IMR-90 (cell line): ENCODE measurements at regions not wholly inside any gene's neighbourhood (a gene's known extent, or its start where the extent isn't known, plus 50 kb on each side); places are given as distances from the start of the nearest gene placed in this dataset.

ENCODE experiments used
- ATAC-seq: fragments of 200-7000 bp; cut with Tn5 transposase; 2 replicates; pipeline ENCODE4 v1.9.1; 2020; ENCODE audit warnings: low read depth, mild to moderate bottlenecking, moderate library complexity
- BruUV-seq: library from RNA; stranded (reverse); fragments of 400-500 nt; replicated peaks from 2 replicates; lab custom pipeline; 2021; lab: Mats Ljungman, UMichigan
- CTCF ChIA-PET: fragments of 300-600 bp; formaldehyde crosslinking; extraction: SDS; loops from one replicate; lab custom pipeline; 2021; ENCODE audit warnings: antibody characterized with exemption; lab: Yijun Ruan, JAX
- POLR2A ChIA-PET: fragments of 300-600 bp; sonication (Branson Sonifier 250); formaldehyde crosslinking; loops from one replicate; lab custom pipeline; 2022; ENCODE audit warnings: antibody characterized with exemption; ENCODE audit not compliant: unreplicated experiment; lab: Charles Lee
- DNase-seq: peaks from one replicate; pipeline ENCODE4 v3.0.0; 2013
- H2AFZ ChIP-seq: replicated peaks from 2 replicates; pipeline ENCODE3; 2013; ENCODE audit warnings: low read length, mild to moderate bottlenecking; ENCODE audit not compliant: poor library complexity
- H2AK5ac ChIP-seq: 2 replicates; pipeline ENCODE4 v1.6.1; 2013; ENCODE audit warnings: low read depth, low read length, inconsistent platforms
- H2AK9ac ChIP-seq: replicated peaks from 2 replicates; pipeline ENCODE3; 2013; ENCODE audit warnings: mild to moderate bottlenecking, low read depth, low read length, moderate library complexity; ENCODE audit not compliant: poor library complexity
- H2BK120ac ChIP-seq: 2 replicates; pipeline ENCODE4 v1.6.1; 2013; ENCODE audit warnings: low read depth, low read length, inconsistent platforms
- H2BK15ac ChIP-seq: 3 replicates; pipeline ENCODE4 v1.6.1; 2013; ENCODE audit warnings: low read depth, low read length, inconsistent platforms
- H2BK20ac ChIP-seq: 2 replicates; pipeline ENCODE4 v1.6.1; 2013; ENCODE audit warnings: low read depth, mild to moderate bottlenecking, inconsistent platforms, low read length, moderate library complexity
- H2BK5ac ChIP-seq: 2 replicates; pipeline ENCODE4 v1.6.1; 2013; ENCODE audit warnings: mild to moderate bottlenecking, low read depth, low read length, inconsistent platforms; ENCODE audit not compliant: poor library complexity, severe bottlenecking
- H3K14ac ChIP-seq: replicated peaks from 2 replicates; pipeline ENCODE4 v1.6.1; 2013; ENCODE audit warnings: low read depth, low read length, inconsistent platforms
- H3K18ac ChIP-seq: 2 replicates; pipeline ENCODE4 v1.6.1; 2013; ENCODE audit warnings: low read depth, low read length, control low read depth
- H3K23ac ChIP-seq: 2 replicates; pipeline ENCODE4 v1.6.1; 2013; ENCODE audit warnings: low read depth, low read length, inconsistent platforms
- H3K27ac ChIP-seq: 2 replicates; pipeline ENCODE4 v1.5.1; 2013; ENCODE audit warnings: mild to moderate bottlenecking, control low read depth, low read length; ENCODE audit not compliant: insufficient read depth
- H3K27me3 ChIP-seq: 2 replicates; pipeline ENCODE4 v1.6.1; 2013; ENCODE audit warnings: low read length; ENCODE audit not compliant: control insufficient read depth, insufficient read depth
- H3K36me3 ChIP-seq: 2 replicates; pipeline ENCODE4 v1.6.1; 2013; ENCODE audit warnings: low read length, mixed read lengths; ENCODE audit not compliant: control insufficient read depth, insufficient read depth
- H3K4ac ChIP-seq: 2 replicates; pipeline ENCODE4 v1.6.1; 2013; ENCODE audit warnings: low read depth, low read length, inconsistent platforms
- H3K4me1 ChIP-seq: 2 replicates; pipeline ENCODE4 v1.6.1; 2013; ENCODE audit warnings: low read length, mixed read lengths; ENCODE audit not compliant: control insufficient read depth, insufficient read depth
- H3K4me2 ChIP-seq: 2 replicates; pipeline ENCODE4 v1.6.1; 2013; ENCODE audit warnings: low read depth, mild to moderate bottlenecking, control low read depth, low read length, moderate library complexity
- H3K4me3 ChIP-seq: 2 replicates; pipeline ENCODE4 v1.5.1; 2013; ENCODE audit warnings: low read depth, mild to moderate bottlenecking, control low read depth, low read length, moderate library complexity; ENCODE audit not compliant: insufficient read depth
- H3K56ac ChIP-seq: 2 replicates; pipeline ENCODE4 v1.6.1; 2013; ENCODE audit warnings: low read length, inconsistent platforms; ENCODE audit not compliant: insufficient read depth; ENCODE audit errors: extremely low read depth
- H3K79me1 ChIP-seq, 2 experiments: 2 replicates each; pipeline ENCODE4 v1.6.1; 2013; ENCODE audit warnings: low read length in 2 of 2, inconsistent platforms in 1 of 2, low read depth in 1 of 2
- H3K9ac ChIP-seq: 2 replicates; pipeline ENCODE4 v1.6.1; 2013; ENCODE audit warnings: low read depth, low read length, control low read depth
- H3K9me1 ChIP-seq: 2 replicates; pipeline ENCODE4 v1.6.1; 2013; ENCODE audit warnings: low read length, inconsistent platforms; ENCODE audit not compliant: insufficient read depth
- H3K9me3 ChIP-seq: 2 replicates; pipeline ENCODE4 v1.6.1; 2013; ENCODE audit warnings: low read length; ENCODE audit not compliant: control insufficient read depth, insufficient read depth
- H4K20me1 ChIP-seq: 2 replicates; pipeline ENCODE4 v1.6.1; 2013; ENCODE audit warnings: low read length, inconsistent platforms; ENCODE audit not compliant: insufficient read depth
- H4K5ac ChIP-seq: 2 replicates; pipeline ENCODE4 v1.6.1; 2013; ENCODE audit warnings: mild to moderate bottlenecking, low read depth, low read length, control low read depth
- H4K8ac ChIP-seq, 2 experiments: 2 replicates each; pipeline ENCODE4 v1.6.1; 2013; ENCODE audit warnings: low read depth in 2 of 2, low read length in 2 of 2, control low read depth in 1 of 2, inconsistent platforms in 1 of 2
- H4K91ac ChIP-seq: 2 replicates; pipeline ENCODE4 v1.6.1; 2013; ENCODE audit warnings: low read depth, low read length, inconsistent platforms; ENCODE audit not compliant: insufficient read depth
- CEBPB ChIP-seq: IDR thresholded peaks from 2 replicates; pipeline ENCODE4 v1.6.1; 2012; ENCODE audit warnings: low read depth, low read length, improper control_type of control experiment
- CTCF ChIP-seq: conservative IDR thresholded peaks from 2 replicates; pipeline ENCODE4 v1.5.1; 2012; ENCODE audit warnings: mild to moderate bottlenecking, low read depth, low read length, improper control_type of control experiment
- FOS ChIP-seq: fragments of 150-350 bp; IDR thresholded peaks from 2 replicates; pipeline ENCODE4 v1.6.1; 2016; ENCODE audit warnings: low read depth, low read length
- POLR2A ChIP-seq: IDR thresholded peaks from 2 replicates; pipeline ENCODE4 v1.6.1; 2012; ENCODE audit warnings: mild to moderate bottlenecking, low read depth, low read length
- RAD21 ChIP-seq: IDR thresholded peaks from 2 replicates; pipeline ENCODE4 v1.6.1; 2012; ENCODE audit warnings: low read length, improper control_type of control experiment
- RCOR1 ChIP-seq: IDR thresholded peaks from 2 replicates; pipeline ENCODE4 v1.6.1; 2012; ENCODE audit warnings: mild to moderate bottlenecking, low read length, improper control_type of control experiment; ENCODE audit not compliant: insufficient replicate concordance
- RFX5 ChIP-seq: IDR thresholded peaks from 2 replicates; pipeline ENCODE4 v1.8.0; 2012; ENCODE audit warnings: low read depth, mild to moderate bottlenecking, low read length, moderate library complexity
- WGBS, 2 experiments: methylation state at CpG; one replicate each; pipeline versions ENCODE4 v1.1.5 to v1.1.7; 2013; ENCODE audit warnings: missing lambda C conversion rate in 2 of 2; ENCODE audit not compliant: insufficient read length in 1 of 2; ENCODE audit errors: extremely low coverage in 2 of 2; 5-methylcytosine and 5-hydroxymethylcytosine counted together
- dilution Hi-C: fragments of 300-500 bp; cut with HindIII; formaldehyde crosslinking; loops from one replicate; pipeline ENCODE4 v1.14.3; 2018; ENCODE audit warnings: low sequenced_read_pairs; ENCODE audit not compliant: unreplicated experiment
- in situ Hi-C: fragments of 300-500 bp; cut with MboI; formaldehyde crosslinking; loops from 3 replicates; pipeline ENCODE4 v1.14.3; 2019; ENCODE audit warnings: low sequenced_read_pairs, inconsistent platforms, mixed read lengths
- intact Hi-C: fragments of 100-400 bp; cut with micrococcal nuclease; formaldehyde crosslinking; loops from 2 replicates; pipeline ENCODE4 v1.10.0; 2022

DNA sequence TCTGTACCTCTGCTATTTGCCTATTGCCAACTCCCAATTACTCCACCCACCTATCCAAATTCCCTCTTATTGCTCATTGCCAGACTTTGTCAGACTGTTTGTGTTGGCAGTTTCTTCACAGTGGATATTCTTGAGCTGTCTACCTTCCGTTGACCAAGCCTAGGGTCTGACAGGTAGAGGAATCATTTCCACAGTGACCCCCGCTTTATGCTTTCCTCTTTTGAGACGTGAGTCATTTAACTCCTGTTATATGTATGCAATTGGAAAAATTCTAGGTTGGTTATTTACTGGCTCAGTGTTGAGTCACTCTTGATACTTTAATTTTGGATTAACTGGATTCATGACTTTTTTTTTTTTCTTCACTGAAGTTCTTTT lies 187.7 kb downstream of the IRS1 start:
- Histone ChIP-seq H3K4me1 (peaks cover 10% of the 10 kb centered on the region), H3K27me3 (no peaks in the 10 kb centered on the region), H3K9ac (no peak overlapping the region), H3K79me1 (no peaks in the 10 kb centered on the region), H3K18ac (peak overlapping the region; percentile 97), H3K14ac (no peak overlapping the region), H3K27ac (peak overlapping the region; percentile 72), H4K20me1 (no peaks in the 10 kb centered on the region), H4K5ac (peak overlapping the region; percentile 82; the same call in 1 of the 2 replicates), H4K8ac (peak overlapping the region; percentile 24 to 79), H2AK9ac (no peak overlapping the region), H3K23ac (no peak overlapping the region), H2AFZ (no peak overlapping the region), H3K4ac (peak overlapping the region; percentile 88), H3K4me3 (no peak overlapping the region), H4K91ac (peak overlapping the region; percentile 43; the same call in 1 of the 2 replicates), H2BK15ac (peak overlapping the region; percentile 90), H3K36me3 (no peaks in the 10 kb centered on the region), H3K4me2 (peak overlapping the region; percentile 66; the same call in 1 of the 2 replicates), H2BK20ac (peak overlapping the region; percentile 91), H3K9me1 (peaks cover 3% of the 10 kb centered on the region), H2BK120ac (peak overlapping the region; percentile 89), H3K56ac (no peak overlapping the region), H3K9me3 (no peaks in the 10 kb centered on the region), H2AK5ac (peak overlapping the region; percentile 64), H2BK5ac (peak overlapping the region; percentile 63)
- ChIA-PET POLR2A (no interaction called here), CTCF (no interaction called here)
- in situ Hi-C loops (no loop called here), intact Hi-C loops (no loop called here), dilution Hi-C loops (no loop called here)
- BruUV-seq, result no TSS peak
- TF ChIP-seq RCOR1, result peak; percentile 60
- peak; percentile 36; the same call in 1 of the 2 replicates for TF ChIP-seq CEBPB
- no peak for TF ChIP-seq RAD21
- TF ChIP-seq FOS, result peak; percentile 73
- no peak for TF ChIP-seq RFX5
- no peak for TF ChIP-seq CTCF
- TF ChIP-seq POLR2A, result no peak
- DNase-seq, result peak; percentile 79
- ATAC-seq, result peak; percentile 80
- 0% methylated on average over 1 of the region's 3 CpGs; no CpG with 5 or more reads in 1 of the 2 experiments for WGBS, 2 experiments
